Endothelial cell of umbilical vein (primary cell): ENCODE measurements at regions not wholly inside any gene's neighbourhood (a gene's known extent, or its start where the extent isn't known, plus 50 kb on each side); places are given as distances from the start of the nearest gene placed in this dataset.

Source experiments
- BruUV-seq: library from RNA; stranded (reverse); fragments of 400-500 nt; replicated peaks from 2 replicates; lab custom pipeline; 2021; lab: Mats Ljungman, UMichigan
- CTCF ChIA-PET: fragments of 300-600, 350-600 bp; sonication (Branson Sonifier 250); formaldehyde crosslinking; loops from one replicate; lab custom pipeline; 2021; ENCODE audit warnings: antibody characterized with exemption, inconsistent platforms; lab: Charles Lee
- POLR2A ChIA-PET: fragments of 300-600, 350-600 bp; sonication (Branson Sonifier 250); formaldehyde crosslinking; loops from one replicate; lab custom pipeline; 2021; ENCODE audit warnings: antibody characterized with exemption, inconsistent platforms; lab: Charles Lee
- DNase-seq: peaks from one replicate; pipeline ENCODE4 v3.0.0-alpha.2; 2011; ENCODE audit warnings: low read depth, low spot score
- FAIRE-seq: peaks from 2 replicates; lab custom pipeline; 2011; peaks lifted over from hg19 to GRCh38; lab: Jason Lieb, UNC
- H2AFZ ChIP-seq: 2 replicates; pipeline ENCODE4 v1.6.0; 2012; ENCODE audit warnings: low read depth, low read length, control low read depth, inconsistent platforms
- H3K27ac ChIP-seq: 2 replicates; pipeline ENCODE4 v1.5.1; 2011; ENCODE audit warnings: low read depth, mild to moderate bottlenecking, control low read depth, low read length, moderate library complexity; ENCODE audit not compliant: insufficient read depth
- H3K27me3 ChIP-seq, 2 experiments: 2 replicates each; pipeline versions ENCODE4 v1.6.0 to v1.6.1; 2011; ENCODE audit warnings: low read length in 2 of 2, mixed read lengths in 1 of 2; ENCODE audit not compliant: control insufficient read depth in 2 of 2, insufficient read depth in 2 of 2
- H3K36me3 ChIP-seq, 2 experiments: 2 replicates in 1 of 2; 3 replicates in 1 of 2; pipeline ENCODE4 v1.5.1; 2011; ENCODE audit warnings: low read length in 2 of 2, mild to moderate bottlenecking in 1 of 2, moderate library complexity in 1 of 2; ENCODE audit not compliant: control insufficient read depth in 2 of 2, insufficient read depth in 2 of 2; ENCODE audit errors: extremely low read depth in 1 of 2
- H3K4me1 ChIP-seq: 3 replicates; pipeline ENCODE4 v1.5.1; 2011; ENCODE audit warnings: mild to moderate bottlenecking, low read length; ENCODE audit not compliant: control insufficient read depth, insufficient read depth; ENCODE audit errors: extremely low read depth
- H3K4me2 ChIP-seq: 2 replicates; pipeline ENCODE4 v1.6.1; 2011; ENCODE audit warnings: low read length, control low read depth, mixed read lengths; ENCODE audit not compliant: insufficient read depth
- H3K4me3 ChIP-seq, 3 experiments: fragments of 200-600 bp in 1 of 3; sonication (generic), shearing (Covaris generic) in 1 of 3; replicated peaks in 1 of 3; 2 replicates each; pipeline ENCODE4 v1.5.1; 2011 to 2016; ENCODE audit warnings: control low read depth in 3 of 3, low read length in 3 of 3, mild to moderate bottlenecking in 2 of 3, inconsistent platforms in 1 of 3, low read depth in 1 of 3, moderate library complexity in 1 of 3; ENCODE audit not compliant: insufficient read depth in 1 of 3
- H3K79me2 ChIP-seq: 2 replicates; pipeline ENCODE4 v1.6.0; 2012; ENCODE audit warnings: low read length, inconsistent platforms; ENCODE audit not compliant: control insufficient read depth, insufficient read depth
- H3K9ac ChIP-seq: replicated peaks from 2 replicates; pipeline ENCODE3; 2011; ENCODE audit warnings: low read length, control low read depth; ENCODE audit not compliant: insufficient read depth; ENCODE audit errors: extremely low read depth
- H3K9me1 ChIP-seq: replicated peaks from 3 replicates; pipeline ENCODE4 v1.6.0; 2011; ENCODE audit warnings: mild to moderate bottlenecking, low read length; ENCODE audit not compliant: control insufficient read depth, insufficient read depth; ENCODE audit errors: extremely low read depth
- H3K9me3 ChIP-seq: replicated peaks from 2 replicates; pipeline ENCODE4 v1.5.1; 2012; ENCODE audit warnings: low read length, inconsistent platforms; ENCODE audit not compliant: control insufficient read depth, insufficient read depth
- H4K20me1 ChIP-seq: replicated peaks from 2 replicates; pipeline ENCODE3; 2011; ENCODE audit warnings: mild to moderate bottlenecking, low read length; ENCODE audit not compliant: control insufficient read depth, insufficient read depth; ENCODE audit errors: extremely low read depth
- CTCF ChIP-seq, 2 donors: IDR thresholded peaks; 1 replicate in 1 of 2; 2 replicates in 1 of 2; pipeline ENCODE4 v1.5.1; 2011; ENCODE audit warnings: low read length in 2 of 2, mild to moderate bottlenecking in 2 of 2, moderate library complexity in 2 of 2, control low read depth in 1 of 2, inconsistent platforms in 1 of 2, low read depth in 1 of 2; ENCODE audit not compliant: insufficient read depth in 1 of 2; ENCODE audit errors: extremely low read depth in 1 of 2
- EZH2 ChIP-seq: IDR thresholded peaks from 2 replicates; pipeline ENCODE4 v1.6.1; 2012; ENCODE audit warnings: borderline replicate concordance, low read depth, mild to moderate bottlenecking, moderate library complexity, low read length, inconsistent platforms; ENCODE audit not compliant: severe bottlenecking
- FOS ChIP-seq: IDR thresholded peaks from 2 replicates; pipeline ENCODE4 v1.6.1; 2011; ENCODE audit warnings: mild to moderate bottlenecking, low read length, moderate library complexity, borderline replicate concordance; ENCODE audit not compliant: insufficient read depth
- GATA2 ChIP-seq: IDR thresholded peaks from 2 replicates; pipeline ENCODE4 v1.7.0; 2011; ENCODE audit warnings: low read depth, mild to moderate bottlenecking, moderate library complexity, mixed read lengths, low read length; ENCODE audit not compliant: insufficient read length, insufficient read depth
- JUN ChIP-seq: IDR thresholded peaks from 2 replicates; pipeline ENCODE4 v1.6.1; 2011; ENCODE audit warnings: borderline replicate concordance, low read depth; ENCODE audit not compliant: insufficient read length, insufficient read depth
- POLR2A ChIP-seq: IDR thresholded peaks from 2 replicates; pipeline ENCODE4 v1.6.1; 2012; ENCODE audit warnings: low read depth, mild to moderate bottlenecking, control low read depth, low read length
- POLR2AphosphoS5 ChIP-seq: IDR thresholded peaks from 2 replicates; pipeline ENCODE4 v1.6.1; 2012; ENCODE audit warnings: low read depth, mild to moderate bottlenecking, control low read depth, low read length, moderate library complexity; ENCODE audit not compliant: insufficient read depth
- dilution Hi-C: fragments of 300-500 bp; cut with MboI; formaldehyde crosslinking; loops from one replicate; pipeline ENCODE4 v1.15.0; 2019; ENCODE audit warnings: low sequenced_read_pairs; ENCODE audit not compliant: extremely low pct_ligation_motif_present
- intact Hi-C: fragments of 100-400 bp; cut with micrococcal nuclease; formaldehyde crosslinking; loops from one replicate; pipeline ENCODE4 v1.10.0; 2022
- TF ChIP-seq, protein P1 (sequence below): IDR thresholded peaks from 2 replicates; pipeline ENCODE4 v1.6.1; 2011; ENCODE audit not compliant: insufficient read depth, insufficient read length

GRCh38 chr6:15755526-15755925, 92.7 kb upstream of the DTNBP1 start:
- H4K20me1 ChIP-seq: no peaks in the 10 kb centered on the region
- dilution Hi-C loops (no loop called here), intact Hi-C loops (no loop called here)
- FAIRE-seq (no peak), DNase-seq (no peak)
- H3K4me1 ChIP-seq: no peaks in the 10 kb centered on the region
- H3K9ac ChIP-seq: no peak overlapping the region
- no peaks in the 10 kb centered on the region for H3K36me3 ChIP-seq
- H3K27ac ChIP-seq: no peak overlapping the region
- POLR2A ChIA-PET: no interaction called here
- no peak overlapping the region for H3K4me2 ChIP-seq
- BruUV-seq: no TSS peak
- H3K27me3 ChIP-seq: no peaks in the 10 kb centered on the region
- TF ChIP-seq EZH2: no peak
- H3K9me1 ChIP-seq: no peaks in the 10 kb centered on the region
- H3K9me3 ChIP-seq: no peaks in the 10 kb centered on the region
- no peak overlapping the region for H3K4me3 ChIP-seq
- H2AFZ ChIP-seq: no peak overlapping the region
- H3K79me2 ChIP-seq: no peaks in the 10 kb centered on the region
- CTCF ChIA-PET: no interaction called here

GRCh38 chr6:15754706-15755079, 91.9 kb upstream of the DTNBP1 start:
- no peak for FAIRE-seq
- no peak for TF ChIP-seq POLR2AphosphoS5
- TF ChIP-seq POLR2A: no peak
- TF ChIP-seq, protein P1, sequence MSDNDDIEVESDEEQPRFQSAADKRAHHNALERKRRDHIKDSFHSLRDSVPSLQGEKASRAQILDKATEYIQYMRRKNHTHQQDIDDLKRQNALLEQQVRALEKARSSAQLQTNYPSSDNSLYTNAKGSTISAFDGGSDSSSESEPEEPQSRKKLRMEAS: no peak
- TF ChIP-seq GATA2: no peak
- TF ChIP-seq FOS: no peak
- TF ChIP-seq CTCF (IDR thresholded peaks at IDR 0.05; ENCODE audit: extremely low read depth in 1 of 2, insufficient read depth in 1 of 2, low read depth in 1 of 2, low read length in 2 of 2): no peak
- TF ChIP-seq JUN: no peak
- TF ChIP-seq EZH2: no peak
- Histone ChIP-seq H2AFZ (no peak overlapping the region), H4K20me1 (no peaks in the 10 kb centered on the region), H3K9me1 (no peaks in the 10 kb centered on the region), H3K9me3 (no peaks in the 10 kb centered on the region), H3K27me3 (peaks cover 0 to 3% of the 10 kb centered on the region in 2 experiments), H3K4me3 (no peak overlapping the region), H3K27ac (no peak overlapping the region), H3K79me2 (no peaks in the 10 kb centered on the region), H3K36me3 (no peaks in the 10 kb centered on the region), H3K4me2 (no peak overlapping the region), H3K9ac (no peak overlapping the region), H3K4me1 (no peaks in the 10 kb centered on the region)
- ChIA-PET CTCF (no interaction called here), POLR2A (no interaction called here)
- intact Hi-C loops: no loop called here
- dilution Hi-C loops: no loop called here
- no peak for DNase-seq
- no TSS peak for BruUV-seq
